GM12878 (cell line): ENCODE measurements at regions not wholly inside any gene's neighbourhood (a gene's known extent, or its start where the extent isn't known, plus 50 kb on each side); places are given as distances from the start of the nearest gene placed in this dataset.
"Not testable (repeated sequence)": the region's sequence is repeated elsewhere in the genome, so short reads cannot be mapped to it uniquely, and the experiment has no call there.

Source experiments
- ATAC-seq: fragments of 200-7000 bp; cut with Tn5 transposase; 3 replicates; pipeline ENCODE4 v1.9.1; 2020; ENCODE audit warnings: mild to moderate bottlenecking, moderate library complexity
- BruUV-seq: library from RNA; stranded (reverse); fragments of 400-500 nt; replicated peaks from 2 replicates; lab custom pipeline; 2021; lab: Mats Ljungman, UMichigan
- CTCF ChIA-PET: fragments of 300-600 bp; sonication (Branson Sonifier 250); formaldehyde crosslinking; extraction: SDS; loops from one replicate; lab custom pipeline; 2021; ENCODE audit warnings: inconsistent platforms; lab: Yijun Ruan, JAX
- POLR2A ChIA-PET: fragments of 350-600 bp; formaldehyde crosslinking; extraction: SDS; loops from one replicate; lab custom pipeline; 2021; ENCODE audit warnings: inconsistent platforms; lab: Charles Lee
- RAD21 ChIA-PET: fragments of 300-600 bp; sonication (Branson Sonifier 250); formaldehyde crosslinking; loops from one replicate; lab custom pipeline; 2023; ENCODE audit warnings: antibody characterized with exemption; ENCODE audit not compliant: unreplicated experiment; lab: Charles Lee
- SMC1A ChIA-PET: fragments of 300-600 bp; sonication (Branson Sonifier 250); formaldehyde crosslinking; loops from one replicate; lab custom pipeline; 2023; ENCODE audit not compliant: unreplicated experiment, uncharacterized antibody; lab: Charles Lee
- DNase-seq: peaks from one replicate; pipeline ENCODE4 v3.0.0-alpha.2; 2011; ENCODE audit warnings: low read depth, low spot score
- FAIRE-seq: peaks from 3 replicates; lab custom pipeline; 2011; peaks lifted over from hg19 to GRCh38; lab: Jason Lieb, UNC
- H2AFZ ChIP-seq: 2 replicates; pipeline ENCODE4 v1.6.0; 2011; ENCODE audit warnings: low read depth, low read length, control low read depth; ENCODE audit not compliant: control insufficient read depth
- H3K27ac ChIP-seq: 2 replicates; pipeline ENCODE4 v1.5.1; 2011; ENCODE audit warnings: control low read depth; ENCODE audit not compliant: control insufficient read depth, insufficient read depth
- H3K27me3 ChIP-seq, 2 experiments: replicated peaks in 1 of 2; 2 replicates each; pipeline versions ENCODE4 v1.6.0 to v1.6.1; 2011; ENCODE audit warnings: low read length in 1 of 2; ENCODE audit not compliant: control insufficient read depth in 2 of 2, insufficient read depth in 2 of 2
- H3K36me3 ChIP-seq, 2 experiments: 2 replicates each; pipeline ENCODE4 v1.5.1; 2011; ENCODE audit warnings: low read length in 1 of 2; ENCODE audit not compliant: control insufficient read depth in 2 of 2, insufficient read depth in 2 of 2
- H3K4me1 ChIP-seq: 2 replicates; pipeline ENCODE4 v1.6.1; 2011; ENCODE audit warnings: mild to moderate bottlenecking, low read length, moderate library complexity, mixed read lengths; ENCODE audit not compliant: control insufficient read depth, insufficient read depth
- H3K4me2 ChIP-seq: 2 replicates; pipeline ENCODE4 v1.6.0; 2011; ENCODE audit warnings: control low read depth; ENCODE audit not compliant: control insufficient read depth, insufficient read depth
- H3K4me3 ChIP-seq: fragments of 200-600 bp; sonication (generic); 2 replicates; pipeline ENCODE4 v1.5.1; 2016
- H3K79me2 ChIP-seq: 2 replicates; pipeline ENCODE4 v1.6.0; 2011; ENCODE audit warnings: low read length; ENCODE audit not compliant: control insufficient read depth, insufficient read depth
- H3K9ac ChIP-seq: 2 replicates; pipeline ENCODE4 v1.8.0; 2011; ENCODE audit warnings: low read length, control low read depth, mixed read lengths; ENCODE audit not compliant: control insufficient read depth, insufficient read depth
- H3K9me3 ChIP-seq: replicated peaks from 3 replicates; pipeline ENCODE4 v1.5.1; 2011; ENCODE audit warnings: mild to moderate bottlenecking, low read length; ENCODE audit not compliant: control insufficient read depth, insufficient read depth
- H4K20me1 ChIP-seq: 2 replicates; pipeline ENCODE4 v1.6.0; 2011; ENCODE audit not compliant: control insufficient read depth, insufficient read depth
- ATF7 ChIP-seq: fragments of 450-650 bp; IDR thresholded peaks from 2 replicates; pipeline ENCODE4 v1.6.1; 2016; ENCODE audit warnings: low read depth, mild to moderate bottlenecking
- BCL11A ChIP-seq: IDR thresholded peaks from 2 replicates; pipeline ENCODE4 v1.6.1; 2011; ENCODE audit warnings: low read depth, low read length
- BHLHE40 ChIP-seq, 2 experiments: fragments of 450-650 bp in 1 of 2; IDR thresholded peaks; 2 replicates each; pipeline ENCODE4 v1.6.1; 2011 to 2017; ENCODE audit warnings: low read depth in 2 of 2, borderline replicate concordance in 1 of 2, improper control_type of control experiment in 1 of 2, low read length in 1 of 2, mild to moderate bottlenecking in 1 of 2
- BRCA1 ChIP-seq: IDR thresholded peaks from 2 replicates; pipeline ENCODE4 v1.6.1; 2011; ENCODE audit warnings: low read depth, low read length, improper control_type of control experiment
- CBFB ChIP-seq: IDR thresholded peaks from 2 replicates; pipeline ENCODE4 v1.6.1; 2016; ENCODE audit warnings: antibody characterized with exemption, low read depth
- CBX3 ChIP-seq: fragments of 200-600 bp; sonication (generic); IDR thresholded peaks from 2 replicates; pipeline ENCODE4 v1.6.1; 2016; ENCODE audit warnings: low read depth, borderline replicate concordance
- CREM ChIP-seq: IDR thresholded peaks from 2 replicates; pipeline ENCODE4 v1.6.1; 2014; ENCODE audit warnings: antibody characterized with exemption, low read depth
- EED ChIP-seq: sonication (generic); IDR thresholded peaks from 2 replicates; pipeline ENCODE4 v1.6.1; 2016; ENCODE audit warnings: antibody characterized with exemption, low read depth
- IKZF1 ChIP-seq: fragments of 450-650 bp; conservative IDR thresholded peaks from 2 replicates; pipeline ENCODE4 v1.6.1; 2017; ENCODE audit warnings: antibody characterized with exemption, mild to moderate bottlenecking
- KAT2A ChIP-seq: conservative IDR thresholded peaks from 2 replicates; pipeline ENCODE4 v1.6.1; 2011; ENCODE audit warnings: low read depth, low read length; ENCODE audit not compliant: control insufficient read depth
- MTA3 ChIP-seq: IDR thresholded peaks from 2 replicates; pipeline ENCODE4 v1.6.1; 2012; ENCODE audit warnings: low read length, inconsistent platforms, borderline replicate concordance
- NFXL1 ChIP-seq: fragments of 450-650 bp; IDR thresholded peaks from 2 replicates; pipeline ENCODE4 v1.6.1; 2017; ENCODE audit warnings: antibody characterized with exemption, mild to moderate bottlenecking, borderline replicate concordance
- NR2F1 ChIP-seq: fragments of 450-650 bp; conservative IDR thresholded peaks from 2 replicates; pipeline ENCODE4 v1.6.1; 2017; ENCODE audit warnings: mild to moderate bottlenecking
- SRF ChIP-seq, 2 experiments: IDR thresholded peaks; 2 replicates each; pipeline ENCODE4 v1.6.1; 2011; ENCODE audit warnings: low read depth in 2 of 2, low read length in 2 of 2, mild to moderate bottlenecking in 1 of 2, moderate library complexity in 1 of 2
- SUPT20H ChIP-seq: IDR thresholded peaks from 2 replicates; pipeline ENCODE4 v1.6.1; 2011; ENCODE audit warnings: low read depth, mild to moderate bottlenecking, low read length, moderate library complexity, borderline replicate concordance; ENCODE audit not compliant: control insufficient read depth
- ZNF622 ChIP-seq: fragments of 450-650 bp; IDR thresholded peaks from 2 replicates; pipeline ENCODE4 v1.6.1; 2017; ENCODE audit warnings: mild to moderate bottlenecking, inconsistent platforms
- WGBS: methylation state at CpG from one replicate; pipeline ENCODE4 v1.1.6; 2016; ENCODE audit warnings: low lambda C conversion rate; ENCODE audit not compliant: insufficient replicate concordance, insufficient coverage; ENCODE audit errors: missing lambda C conversion rate; 5-methylcytosine and 5-hydroxymethylcytosine counted together
- in situ Hi-C: fragments of 300-500 bp; cut with MboI; formaldehyde crosslinking; loops from 9 replicates; pipeline ENCODE4 v1.14.3; 2018; ENCODE audit warnings: mixed read lengths
- intact Hi-C: fragments of 100-400 bp; cut with micrococcal nuclease; formaldehyde crosslinking; loops from one replicate; pipeline ENCODE4 v1.14.2; 2022; ENCODE audit not compliant: unreplicated experiment

- Histone ChIP-seq H3K9me3 (no peaks in the 10 kb centered on the region), H3K9ac (no peak overlapping the region), H3K79me2 (no peaks in the 10 kb centered on the region), H3K36me3 (no peaks in the 10 kb centered on the region), H2AFZ (no peak overlapping the region), H3K27ac (no peak overlapping the region), H3K4me2 (no peak overlapping the region), H3K4me3 (no peak overlapping the region), H3K4me1 (no peaks in the 10 kb centered on the region), H4K20me1 (no peaks in the 10 kb centered on the region), H3K27me3 (no peaks in the 10 kb centered on the region)
- intact Hi-C loops = no loop called here
- ChIA-PET CTCF (no interaction called here), SMC1A (no interaction called here), RAD21 (no interaction called here), POLR2A (no interaction called here)
- in situ Hi-C loops = loop anchor here (5.0 kb wide), 1 partner anchor 48 kb away; no protein-coding TSS in a partner anchor
- no peak for DNase-seq
- no TSS peak for BruUV-seq
- TF ChIP-seq CBX3 (no peak), SUPT20H (no peak), BCL11A (no peak), IKZF1 (no peak), ZNF622 (no peak), EED (no peak), NR2F1 (no peak), ATF7 (no peak), SRF (IDR thresholded peaks at IDR 0.05; ENCODE audit: low read depth in 2 of 2, low read length in 2 of 2) (no peak), CREM (no peak), MTA3 (no peak), KAT2A (no peak), BRCA1 (no peak), CBFB (no peak), NFXL1 (no peak), BHLHE40 (IDR thresholded peaks at IDR 0.05; ENCODE audit: borderline replicate concordance in 1 of 2, low read depth in 2 of 2, low read length in 1 of 2) (no peak)
- FAIRE-seq = no peak
- no peak for ATAC-seq
Observed at GRCh38 chr9:23044549-23044948, 597.9 kb downstream of the DMRTA1 start.

- not testable (repeated sequence) for BruUV-seq, H3K4me1 ChIP-seq, H2AFZ ChIP-seq
Observed at GRCh38 chr9:23046026-23046425, 599.4 kb downstream of the DMRTA1 start.

More at GRCh38 chr9:23046026-23046425, 599.4 kb downstream of the DMRTA1 start:
- RAD21 ChIA-PET = interaction anchor here (1.0 kb wide), 1 partner anchor 233 kb away, joined by 3 read pairs; no protein-coding TSS in a partner anchor
- CTCF ChIA-PET, H3K4me2 ChIP-seq, H3K36me3 ChIP-seq, H3K27me3 ChIP-seq, H3K79me2 ChIP-seq, POLR2A ChIA-PET, DNase-seq, H4K20me1 ChIP-seq, ATAC-seq, SMC1A ChIA-PET, in situ Hi-C loops, FAIRE-seq, intact Hi-C loops, H3K9ac ChIP-seq, H3K9me3 ChIP-seq, H3K27ac ChIP-seq, H3K4me3 ChIP-seq: not testable (repeated sequence)
- 20% methylated on average over 1 of the region's 1 CpG for WGBS
